ENCODE measurements at regions not wholly inside any gene's neighbourhood (a gene's known extent, or its start where the extent isn't known, plus 50 kb on each side); places are given as distances from the start of the nearest gene placed in this dataset.
"Not testable (repeated sequence)": the region's sequence is repeated elsewhere in the genome, so short reads cannot be mapped to it uniquely, and the experiment has no call there.

DNA sequence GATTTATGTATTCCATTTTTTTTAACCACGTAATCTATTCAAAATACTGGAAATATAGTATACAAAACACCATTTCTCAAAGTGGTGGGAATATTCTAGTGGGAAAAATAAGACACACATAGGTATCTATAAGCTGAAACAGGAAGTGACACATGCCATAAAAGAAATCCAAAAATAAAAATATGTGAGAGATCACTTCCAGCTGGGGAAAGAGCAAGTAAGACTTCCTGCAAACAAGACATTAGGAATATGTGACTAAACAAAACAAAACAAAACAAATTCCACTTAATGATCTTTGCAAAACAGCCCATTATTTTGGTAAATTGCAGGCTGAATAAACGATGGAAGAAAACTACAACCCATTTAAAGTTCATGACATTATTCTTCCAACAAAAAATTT is 107.3 kb upstream of the CEP126 start:
- TF ChIP-seq CTCF (IDR thresholded peaks at IDR 0.05; ENCODE audit: control insufficient read depth, extremely low read depth, insufficient read depth), result no peak
- H3K4me3 ChIP-seq (ENCODE audit: low read depth, low read length), result no peak overlapping the region
- no peak for DNase-seq (ENCODE audit: low read depth)

- H3K4me3 ChIP-seq (ENCODE audit: low read depth, low read length), result no peak overlapping the region
- no peak for DNase-seq (ENCODE audit: low read depth)
- no peak for TF ChIP-seq CTCF (IDR thresholded peaks at IDR 0.05; ENCODE audit: control insufficient read depth, extremely low read depth, insufficient read depth)
Measured at GRCh38 chr11:101803651-101804050, 111.2 kb upstream of the CEP126 start.

GRCh38 chr11:101797335-101797734 is 117.5 kb upstream of the CEP126 start:
- no peak for DNase-seq (ENCODE audit: low read depth)
- H3K4me3 ChIP-seq (ENCODE audit: low read depth, low read length), result no peak overlapping the region
- TF ChIP-seq CTCF (IDR thresholded peaks at IDR 0.05; ENCODE audit: control insufficient read depth, extremely low read depth, insufficient read depth), result no peak

- no peak for TF ChIP-seq CTCF (IDR thresholded peaks at IDR 0.05; ENCODE audit: control insufficient read depth, extremely low read depth, insufficient read depth)
- H3K4me3 ChIP-seq (ENCODE audit: low read depth, low read length), result no peak overlapping the region
- no peak for DNase-seq (ENCODE audit: low read depth)
Measured at GRCh38 chr11:101792814-101793213, 122.0 kb upstream of the CEP126 start.

DNA sequence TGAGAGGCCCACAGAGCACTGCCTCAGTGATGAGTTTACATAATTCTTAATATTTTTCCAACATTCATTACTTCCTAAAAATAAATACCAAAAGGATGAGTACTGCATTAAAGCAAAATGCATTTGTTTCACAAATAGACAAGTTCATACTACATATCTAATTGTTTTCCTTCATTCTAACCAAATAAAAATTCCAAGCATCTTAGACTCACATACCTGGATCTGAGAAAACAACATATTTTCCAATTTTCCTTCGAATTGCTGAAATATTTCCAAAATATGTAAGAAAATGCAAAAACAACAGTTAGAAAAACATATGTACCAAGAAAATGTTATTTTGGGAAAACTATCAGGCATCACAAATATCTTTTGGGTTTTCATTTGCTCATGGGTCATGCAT is 127.9 kb upstream of the CEP126 start:
- TF ChIP-seq CTCF (IDR thresholded peaks at IDR 0.05; ENCODE audit: control insufficient read depth, extremely low read depth, insufficient read depth), result no peak
- no peak for DNase-seq (ENCODE audit: low read depth)
- no peak overlapping the region for H3K4me3 ChIP-seq (ENCODE audit: low read depth, low read length)

DNA sequence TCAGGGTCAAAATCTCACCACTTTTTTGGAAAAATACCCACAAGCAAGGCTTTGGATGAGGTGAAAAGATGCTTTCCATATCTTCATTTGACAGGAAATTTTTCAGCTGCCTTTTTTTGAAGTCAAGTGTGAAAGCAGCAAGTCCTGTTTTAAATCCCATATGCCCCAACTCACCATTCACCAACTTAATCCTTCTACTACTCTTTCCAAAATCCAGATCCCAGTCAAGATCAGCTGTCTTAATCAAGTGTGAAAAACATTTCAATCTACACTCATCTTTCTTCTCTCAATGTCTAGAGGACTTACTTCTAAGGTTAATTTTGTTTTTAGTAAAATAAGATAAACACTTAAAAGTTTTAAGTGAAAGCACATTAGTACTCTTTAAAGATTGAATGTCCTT is 128.4 kb upstream of the CEP126 start:
- TF ChIP-seq CTCF (IDR thresholded peaks at IDR 0.05; ENCODE audit: control insufficient read depth, extremely low read depth, insufficient read depth), result no peak
- H3K4me3 ChIP-seq (ENCODE audit: low read depth, low read length), result no peak overlapping the region
- no peak for DNase-seq (ENCODE audit: low read depth)

DNA sequence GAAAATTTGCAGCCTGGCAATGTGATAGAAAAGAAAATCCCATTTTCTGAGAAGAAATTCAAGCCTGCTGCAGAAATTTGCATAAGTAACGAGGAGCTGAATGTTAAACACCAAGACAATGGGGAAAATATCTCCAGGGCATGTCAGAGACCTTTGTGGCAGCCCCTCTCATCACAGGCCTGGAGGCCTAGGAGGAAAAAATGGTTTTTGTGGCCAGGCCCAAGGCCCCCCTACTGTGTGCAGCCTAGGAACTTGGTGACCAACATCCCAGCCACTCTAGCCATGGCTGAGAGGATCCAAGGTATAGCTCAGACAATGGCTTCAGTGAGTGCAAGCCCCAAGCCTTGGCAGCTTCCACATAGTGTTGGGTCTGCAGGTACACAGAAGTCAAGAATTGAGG is 135.6 kb upstream of the CEP126 start:
- H3K4me3 ChIP-seq (ENCODE audit: low read depth, low read length); DNase-seq (ENCODE audit: low read depth): not testable (repeated sequence)

DNA sequence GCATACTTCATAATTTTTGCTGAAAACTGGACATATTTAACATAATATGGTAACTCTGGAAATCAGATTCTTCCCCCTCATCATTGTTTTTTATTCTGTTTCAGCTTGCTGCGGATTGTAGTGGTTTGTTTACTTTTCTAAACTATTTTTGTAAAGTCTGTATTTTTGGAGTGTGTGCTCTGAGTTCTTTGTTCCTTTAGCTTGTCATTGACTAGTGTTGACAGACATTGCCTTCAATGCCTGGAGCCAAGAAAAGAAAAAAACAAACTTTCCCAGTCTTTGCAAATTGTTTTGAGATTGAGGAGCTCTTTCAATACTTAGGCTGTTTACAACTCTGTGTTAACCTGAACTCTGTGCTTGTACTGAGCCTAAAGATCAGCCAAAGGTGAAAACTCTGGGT is 137.3 kb upstream of the CEP126 start:
- no peak for TF ChIP-seq CTCF (IDR thresholded peaks at IDR 0.05; ENCODE audit: control insufficient read depth, extremely low read depth, insufficient read depth)
- no peak overlapping the region for H3K4me3 ChIP-seq (ENCODE audit: low read depth, low read length)
- DNase-seq (ENCODE audit: low read depth), result no peak

Measured in LNCaP clone FGC (cell line).